Fibroblast of lung (primary cell): ENCODE measurements at regions not wholly inside any gene's neighbourhood (a gene's known extent, or its start where the extent isn't known, plus 50 kb on each side); places are given as distances from the start of the nearest gene placed in this dataset.

Experiments
- EZH2 ChIP-seq: IDR thresholded peaks from 2 replicates; pipeline ENCODE4 v1.5.1; 2012; ENCODE audit warnings: low read length, control low read depth, mild to moderate bottlenecking; ENCODE audit errors: missing control alignments
- TF ChIP-seq, protein P1 (sequence below), 2 donors: IDR thresholded peaks in 1 of 2; conservative IDR thresholded peaks in 1 of 2; 1 replicate in 1 of 2; 2 replicates in 1 of 2; pipeline ENCODE4 v1.5.1; 2011 to 2012; ENCODE audit warnings: low read length in 2 of 2, control low read depth in 1 of 2, inconsistent platforms in 1 of 2, low read depth in 1 of 2, mild to moderate bottlenecking in 1 of 2

DNA sequence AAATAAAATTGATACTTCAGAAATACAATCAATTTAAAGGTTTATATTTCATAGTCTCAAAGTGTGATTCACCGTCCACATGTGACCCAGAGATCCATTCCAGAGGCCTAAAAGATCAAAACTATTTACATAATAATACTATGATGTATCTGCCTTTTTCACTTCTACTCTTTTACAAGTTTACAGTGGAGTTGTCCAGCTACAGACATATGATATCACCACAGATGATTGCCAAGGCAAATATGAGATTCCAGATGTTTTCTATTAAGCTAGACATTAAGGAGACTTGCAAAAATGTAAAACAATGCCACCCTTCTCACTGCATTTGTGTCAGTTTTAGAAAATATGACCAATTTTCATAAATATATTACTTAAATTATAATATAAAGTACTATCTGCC is 443.7 kb downstream of the GJA1 start:
- TF ChIP-seq, protein P1, sequence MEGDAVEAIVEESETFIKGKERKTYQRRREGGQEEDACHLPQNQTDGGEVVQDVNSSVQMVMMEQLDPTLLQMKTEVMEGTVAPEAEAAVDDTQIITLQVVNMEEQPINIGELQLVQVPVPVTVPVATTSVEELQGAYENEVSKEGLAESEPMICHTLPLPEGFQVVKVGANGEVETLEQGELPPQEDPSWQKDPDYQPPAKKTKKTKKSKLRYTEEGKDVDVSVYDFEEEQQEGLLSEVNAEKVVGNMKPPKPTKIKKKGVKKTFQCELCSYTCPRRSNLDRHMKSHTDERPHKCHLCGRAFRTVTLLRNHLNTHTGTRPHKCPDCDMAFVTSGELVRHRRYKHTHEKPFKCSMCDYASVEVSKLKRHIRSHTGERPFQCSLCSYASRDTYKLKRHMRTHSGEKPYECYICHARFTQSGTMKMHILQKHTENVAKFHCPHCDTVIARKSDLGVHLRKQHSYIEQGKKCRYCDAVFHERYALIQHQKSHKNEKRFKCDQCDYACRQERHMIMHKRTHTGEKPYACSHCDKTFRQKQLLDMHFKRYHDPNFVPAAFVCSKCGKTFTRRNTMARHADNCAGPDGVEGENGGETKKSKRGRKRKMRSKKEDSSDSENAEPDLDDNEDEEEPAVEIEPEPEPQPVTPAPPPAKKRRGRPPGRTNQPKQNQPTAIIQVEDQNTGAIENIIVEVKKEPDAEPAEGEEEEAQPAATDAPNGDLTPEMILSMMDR (conservative IDR thresholded peaks at IDR 0.05 in 1 of 2, IDR thresholded peaks at IDR 0.05 in 1 of 2; ENCODE audit: low read depth in 1 of 2, low read length in 2 of 2): no peak
- no peak for TF ChIP-seq EZH2
